COLO668 (cell line): ENCODE measurements at regions not wholly inside any gene's neighbourhood (a gene's known extent, or its start where the extent isn't known, plus 50 kb on each side); places are given as distances from the start of the nearest gene placed in this dataset.

ENCODE experiments used
- DNase-seq: peaks from one replicate; lab custom pipeline; 2025; ENCODE audit not compliant: unreplicated experiment; lab: John Stamatoyannopoulos, UW

DNA sequence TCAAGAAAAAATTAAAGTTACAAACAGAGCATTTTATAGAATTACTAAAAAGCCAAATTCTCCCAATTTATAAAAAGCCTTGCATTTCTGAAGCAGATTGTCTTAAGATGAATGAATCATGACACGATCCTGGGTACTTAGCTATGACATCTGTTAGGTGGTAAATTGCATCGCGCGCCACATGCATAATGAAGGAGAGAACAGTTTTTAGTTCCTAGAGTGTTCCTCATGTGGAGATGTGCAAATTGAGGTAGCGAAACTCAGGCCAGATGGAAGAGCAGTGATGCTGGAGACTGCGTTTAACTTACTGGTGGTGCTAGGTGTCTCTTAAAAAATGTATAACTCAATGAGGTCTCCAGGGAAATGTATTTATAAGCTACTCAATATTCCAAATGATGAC, 516.1 kb downstream of the EFNA5 start:
- DNase-seq, result no peak

DNA sequence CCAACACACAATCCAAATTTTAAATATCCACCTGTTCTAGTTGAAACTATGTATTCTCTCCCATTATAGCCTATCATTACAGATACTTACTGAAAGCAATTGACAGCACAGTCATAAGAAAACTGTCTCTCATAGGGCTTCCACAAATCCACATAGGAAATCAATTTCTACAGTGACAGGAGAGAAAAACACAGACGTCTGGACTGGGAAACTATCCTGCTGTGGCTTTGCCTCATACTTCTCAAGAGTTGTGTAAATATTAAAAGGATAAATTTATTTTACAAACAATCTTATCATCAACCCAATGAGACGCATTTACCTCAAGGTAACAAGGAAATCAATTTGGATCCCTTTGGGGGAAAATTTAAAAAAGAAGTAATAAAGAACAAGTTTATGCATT, 517.5 kb downstream of the EFNA5 start:
- DNase-seq, result no peak

DNA sequence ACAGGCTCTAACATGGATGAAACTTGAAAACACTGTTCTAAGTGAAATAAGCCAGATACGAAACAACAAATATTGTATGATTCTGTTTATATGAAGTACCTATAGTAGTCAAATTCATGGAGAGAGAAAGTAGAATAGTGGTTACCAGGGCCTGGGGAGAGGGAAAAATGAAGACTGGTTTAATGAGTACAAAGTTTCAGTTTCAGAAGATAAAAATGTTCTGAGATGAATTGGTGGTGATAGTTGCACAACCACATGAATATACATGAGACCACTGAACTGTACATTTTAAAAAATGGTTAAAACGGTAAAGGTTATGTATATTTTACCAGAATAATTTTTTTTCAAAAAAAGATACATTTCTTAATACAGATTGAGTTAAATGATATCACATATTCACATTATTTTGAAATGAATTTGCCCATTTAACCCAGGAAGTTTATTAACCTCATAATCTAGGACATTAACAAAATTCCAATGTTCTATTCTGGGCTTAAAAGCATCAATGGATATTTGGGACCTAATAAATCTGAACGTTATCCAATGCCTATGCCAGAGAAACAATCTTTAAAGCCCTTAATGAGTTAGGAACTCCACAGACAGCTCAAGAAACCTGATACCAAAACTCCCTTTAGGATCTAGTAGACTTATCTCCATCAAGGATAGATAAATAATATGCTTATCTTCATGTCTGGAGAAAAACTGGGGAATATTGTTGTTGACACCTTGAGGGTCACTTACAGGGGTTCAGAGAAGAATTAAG, 521.3 kb downstream of the EFNA5 start:
- DNase-seq, result no peak

DNA sequence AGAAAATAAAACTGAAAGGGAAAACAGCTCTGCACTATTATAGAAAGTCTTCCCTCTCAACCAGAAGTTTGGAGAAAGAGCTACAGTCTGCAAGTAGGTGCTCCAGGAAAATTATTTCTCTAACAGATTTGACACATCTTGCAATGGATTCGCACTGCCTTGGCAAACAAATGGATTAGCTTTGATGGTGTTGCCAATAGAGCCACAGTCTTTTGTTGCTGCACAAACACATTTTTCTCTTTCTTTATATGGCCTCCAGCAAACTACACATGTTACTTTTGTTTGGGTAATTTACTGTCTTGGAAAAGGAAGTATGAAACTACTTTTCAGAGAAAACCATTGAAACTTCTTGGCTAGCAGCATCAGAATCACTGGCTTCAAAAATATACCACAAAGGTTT, 523.1 kb downstream of the EFNA5 start:
- DNase-seq, result no peak

GRCh38 chr5:107146901-107147300, 523.8 kb downstream of the EFNA5 start:
- no peak for DNase-seq

DNA sequence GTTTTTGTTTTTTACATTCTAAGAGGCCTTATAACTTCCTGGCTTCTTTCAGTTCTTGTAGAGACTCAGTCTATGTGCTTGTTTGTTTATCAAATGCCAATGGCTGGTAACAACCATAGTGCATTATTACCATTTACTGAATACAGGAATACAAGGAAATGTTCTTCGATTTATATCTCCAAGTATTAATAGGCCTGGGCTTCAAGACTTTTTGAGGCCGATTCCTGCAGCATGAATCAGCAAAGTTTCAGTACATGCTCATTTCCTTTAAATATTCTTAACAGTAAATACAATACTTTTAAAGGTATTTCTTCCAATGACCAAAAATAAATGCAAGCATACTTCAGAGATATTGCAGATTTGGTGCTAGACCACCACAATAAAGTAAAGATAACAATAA, 535.3 kb downstream of the EFNA5 start:
- DNase-seq, result no peak

DNA sequence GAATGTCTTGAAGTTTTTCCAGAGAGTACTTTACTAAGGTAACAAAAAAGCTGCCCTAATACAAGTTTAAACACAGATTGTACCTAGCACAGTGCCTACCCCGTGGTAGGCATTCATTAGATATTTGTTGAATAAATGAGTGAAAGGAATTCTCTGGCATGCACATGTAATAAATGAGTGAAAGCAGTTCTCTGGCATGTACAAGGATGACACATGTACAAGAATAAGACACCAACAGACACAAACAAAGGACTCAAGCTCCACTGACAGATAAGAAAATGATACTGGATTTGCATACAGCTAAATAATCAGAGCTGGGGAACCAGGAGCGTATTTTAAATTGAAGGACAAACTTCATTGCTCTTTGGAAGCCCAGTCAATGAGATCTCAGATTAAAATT, 535.8 kb downstream of the EFNA5 start:
- no peak for DNase-seq

DNA sequence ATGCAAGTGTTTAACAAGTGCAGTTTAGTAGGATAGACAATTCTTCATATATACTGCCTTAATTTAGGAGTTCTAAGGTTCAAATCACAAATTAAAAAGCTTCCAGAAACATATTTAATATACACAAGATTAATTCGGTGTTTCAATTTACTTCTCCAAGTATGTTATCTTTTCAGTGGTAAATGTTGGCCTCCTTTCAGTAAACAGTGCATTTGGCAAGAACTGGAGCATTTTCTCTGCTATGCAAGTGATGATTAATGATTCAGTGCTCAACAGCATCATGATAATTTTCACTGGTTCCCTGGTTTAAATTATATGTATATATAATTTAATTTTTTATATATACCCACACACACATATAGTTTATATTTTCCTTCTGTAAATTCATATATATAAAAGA, 541.7 kb downstream of the EFNA5 start:
- no peak for DNase-seq

DNA sequence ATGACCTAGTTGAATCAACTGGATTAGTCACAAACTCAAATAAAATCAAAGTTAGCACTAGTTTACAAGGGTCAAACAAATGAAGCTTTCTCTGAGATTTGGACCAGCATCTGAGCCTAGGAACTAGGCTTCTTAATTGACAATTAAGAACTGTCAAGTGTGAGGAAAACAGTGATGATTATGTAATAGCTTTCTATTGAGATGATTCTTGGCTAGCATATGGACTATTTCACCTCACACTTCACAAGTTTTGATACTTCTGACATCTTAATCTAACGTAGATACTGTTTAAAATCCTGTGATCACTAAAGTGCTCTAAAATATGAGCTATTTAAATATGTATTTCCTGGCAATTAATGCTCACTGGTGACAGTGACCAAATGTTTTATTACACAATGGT, 542.9 kb downstream of the EFNA5 start:
- no peak for DNase-seq

DNA sequence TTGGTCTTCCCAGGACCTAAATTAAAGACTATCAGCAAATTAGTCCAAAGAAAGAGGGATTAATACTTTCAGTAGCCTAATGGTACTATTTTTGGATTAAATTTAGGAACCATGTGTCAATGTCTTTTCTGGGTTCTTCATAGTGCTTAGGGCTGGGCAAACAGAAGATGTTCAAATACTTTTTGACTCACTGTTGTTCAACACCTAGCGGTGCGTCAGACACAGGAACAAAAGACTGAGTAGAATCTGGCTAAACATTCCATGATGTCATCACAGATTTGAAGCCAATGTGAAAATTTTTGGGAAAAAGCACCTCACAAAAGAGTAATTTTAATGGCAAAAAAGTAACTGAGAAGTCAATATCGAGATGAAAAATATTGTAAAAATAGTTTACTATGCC, 544.4 kb downstream of the EFNA5 start:
- no peak for DNase-seq

- no peak for DNase-seq
Observed at GRCh38 chr5:107124376-107124775, 546.4 kb downstream of the EFNA5 start.

- no peak for DNase-seq
Observed at GRCh38 chr5:107123014-107123413, 547.7 kb downstream of the EFNA5 start.

GRCh38 chr5:107121793-107122519, 548.8 kb downstream of the EFNA5 start:
- no peak for DNase-seq

GRCh38 chr5:107119656-107120055, 551.1 kb downstream of the EFNA5 start:
- DNase-seq, result no peak

GRCh38 chr5:107118184-107119019, 552.3 kb downstream of the EFNA5 start:
- DNase-seq, result no peak

DNA sequence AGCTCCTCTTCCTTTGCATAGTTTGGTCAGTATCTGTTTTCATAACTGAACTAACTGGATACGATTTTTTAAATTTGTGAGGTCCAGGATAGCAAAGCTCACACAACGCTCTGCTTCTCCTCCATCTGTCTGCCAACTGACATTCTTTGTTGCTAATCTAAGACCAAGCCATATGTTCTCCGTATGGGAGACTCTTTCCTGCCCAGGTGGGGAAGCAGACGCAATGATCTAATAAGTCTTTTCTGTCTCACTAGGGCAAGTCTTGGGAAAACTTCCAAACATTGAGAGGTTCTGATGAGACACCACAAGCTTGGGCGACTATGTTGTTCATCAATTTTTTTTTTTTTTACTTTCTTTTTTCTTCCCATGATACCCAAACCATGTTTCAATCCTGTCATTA, 558.5 kb downstream of the EFNA5 start:
- DNase-seq, result no peak

DNA sequence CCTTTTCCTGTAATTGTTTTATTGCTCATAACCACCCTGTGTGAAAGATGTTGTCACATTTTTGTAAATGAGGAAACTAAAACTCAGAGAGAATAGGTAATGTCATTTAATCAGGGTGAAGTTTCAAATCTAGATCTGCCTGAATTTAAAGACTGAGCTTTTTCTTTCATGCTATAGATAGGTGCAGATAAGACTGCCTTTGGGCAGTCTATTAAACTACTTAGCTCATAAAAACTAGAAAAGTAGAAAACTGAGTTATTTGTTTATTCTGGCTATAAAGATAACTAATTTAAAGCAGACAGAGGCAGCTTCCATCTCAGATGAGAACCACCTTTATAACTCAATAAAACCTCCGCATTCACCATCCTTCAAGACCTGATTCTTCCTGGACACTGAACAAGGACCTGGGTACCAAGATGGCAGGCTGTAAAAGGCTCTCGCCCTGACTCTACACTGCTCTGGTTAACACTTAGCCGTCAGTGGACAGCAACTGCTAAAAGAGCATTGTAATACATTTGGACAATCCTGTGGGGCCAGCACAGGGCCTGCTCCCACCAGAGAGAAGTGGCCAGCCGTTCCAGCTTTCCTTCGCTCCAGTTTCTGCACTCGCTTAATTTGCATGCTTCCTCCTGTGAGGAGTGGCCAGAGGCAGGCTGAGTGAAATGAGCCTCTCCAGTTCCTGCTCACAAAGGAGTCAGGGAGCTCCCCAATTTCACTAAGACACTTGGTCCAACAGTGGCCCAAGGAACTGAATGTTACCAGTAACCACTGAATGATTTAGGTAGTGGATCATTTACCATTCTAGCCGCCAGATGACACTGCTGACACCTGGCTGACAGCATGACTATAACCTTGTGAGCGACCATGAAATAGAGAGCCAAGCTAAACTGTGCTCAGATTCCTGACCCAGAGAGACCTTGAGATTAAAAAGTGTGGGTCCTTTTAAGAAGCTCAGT, 566.4 kb downstream of the EFNA5 start:
- DNase-seq, result no peak

DNA sequence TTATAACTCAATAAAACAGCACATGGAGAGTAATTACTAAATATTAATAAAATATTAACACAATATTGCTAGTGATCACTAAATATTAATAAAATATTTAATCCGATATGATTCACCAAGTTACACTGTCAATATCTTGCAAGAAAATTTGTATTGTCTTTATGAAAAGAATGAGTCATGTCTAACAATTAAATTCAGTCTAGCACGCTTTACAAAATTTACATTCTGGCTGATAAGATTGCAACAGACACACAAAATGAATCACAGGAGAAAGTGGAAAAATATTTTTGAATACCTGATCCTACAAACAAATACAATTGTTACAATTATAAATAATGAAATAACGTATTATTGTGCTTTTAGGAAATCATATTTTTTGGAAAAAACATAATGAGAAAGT, 567.2 kb downstream of the EFNA5 start:
- DNase-seq, result no peak

- DNase-seq, result no peak
Observed at GRCh38 chr5:107100121-107100520, 570.6 kb downstream of the EFNA5 start.

DNA sequence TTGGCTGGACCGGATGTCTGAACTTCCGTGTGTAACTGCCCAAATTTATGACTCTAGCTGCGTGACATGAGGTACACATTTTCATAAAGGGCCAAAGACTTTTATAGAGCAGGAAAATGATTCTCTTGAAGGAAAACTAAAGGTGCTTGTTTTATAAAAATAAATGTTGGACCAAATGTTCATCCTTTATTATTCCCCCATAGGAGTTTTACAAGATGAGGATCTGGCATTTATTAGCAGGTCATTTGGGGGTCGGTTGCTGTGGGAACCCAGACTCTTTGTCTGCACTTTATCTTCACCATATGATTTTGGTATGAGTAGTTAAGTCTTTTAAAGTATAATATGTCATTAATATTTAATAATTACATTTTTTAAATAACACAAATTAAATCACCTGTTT, 571.2 kb downstream of the EFNA5 start:
- no peak for DNase-seq

DNA sequence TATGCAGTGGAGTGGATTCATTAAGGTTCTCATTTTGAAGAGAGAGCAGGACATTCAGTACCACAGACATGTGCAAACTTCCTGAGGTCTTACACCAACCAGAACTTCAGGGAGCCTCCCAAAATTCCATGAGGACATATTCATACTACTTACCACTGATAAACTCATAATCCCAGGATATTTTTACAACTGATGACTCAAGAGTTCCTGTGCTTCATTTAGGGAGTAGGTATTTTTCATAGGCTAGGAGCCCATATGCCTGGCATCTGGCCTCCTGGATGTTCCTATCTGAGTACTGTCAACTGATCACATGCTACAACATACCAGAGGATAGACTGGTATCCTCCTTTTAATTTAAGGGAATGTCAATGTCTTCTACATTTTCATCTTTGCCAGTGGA, 578.0 kb downstream of the EFNA5 start:
- DNase-seq, result no peak
